ENCODE measurements at regions not wholly inside any gene's neighbourhood (a gene's known extent, or its start where the extent isn't known, plus 50 kb on each side); places are given as distances from the start of the nearest gene placed in this dataset.

DNA sequence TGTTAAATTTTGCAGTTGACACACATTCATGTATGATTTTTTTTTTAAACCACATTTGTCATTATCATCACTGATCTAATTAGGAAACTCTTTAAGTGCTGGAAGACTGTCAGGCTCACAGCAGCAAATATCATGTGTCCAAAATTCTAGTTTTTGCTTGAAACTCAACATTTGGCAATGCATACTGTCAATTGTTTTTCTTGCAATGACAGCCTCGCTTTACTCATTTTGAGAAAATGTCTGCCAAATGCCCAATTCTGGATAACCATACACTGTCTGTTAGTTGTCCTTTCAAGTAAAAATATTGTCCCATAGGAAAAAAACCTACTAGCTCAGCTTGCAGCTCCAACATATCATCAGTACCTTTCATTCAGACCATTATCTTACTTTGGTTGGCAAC is 523.9 kb upstream of the ARGLU1 start:
- TF ChIP-seq Cebpa-rat (IDR thresholded peaks at IDR 0.05), result no peak
- Histone ChIP-seq H3K9ac (no peak overlapping the region), H3K9me3 (peaks cover 48% of the 10 kb centered on the region), H3K27me3 (no peaks in the 10 kb centered on the region), H4K20me1 (no peaks in the 10 kb centered on the region), H3K4me2 (peak overlapping the region; percentile 67), H3K27ac (peak overlapping the region; percentile 65), H3K36me3 (peaks cover 16% of the 10 kb centered on the region), H3K4me3 (no peak overlapping the region), H3K4me1 (peaks cover 77% of the 10 kb centered on the region)

DNA sequence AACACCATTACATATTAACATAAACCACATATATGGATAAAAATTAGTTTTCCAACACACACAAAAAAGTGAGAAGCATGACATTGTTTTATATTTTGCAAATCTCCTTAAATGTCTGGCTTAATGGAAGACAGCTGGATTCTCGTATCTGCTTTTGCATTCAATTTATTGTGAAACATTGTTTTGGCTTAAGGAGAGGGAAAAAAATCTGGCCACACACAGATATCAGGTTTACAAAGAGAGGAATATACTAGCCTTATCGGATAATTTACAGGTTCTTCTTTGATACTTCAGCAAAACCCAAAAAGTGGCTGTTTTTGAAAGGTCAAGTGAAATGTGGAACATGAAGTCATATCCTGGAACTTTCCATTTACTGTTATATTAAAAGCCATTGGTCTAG is 523.5 kb upstream of the ARGLU1 start:
- peaks cover 52% of the 10 kb centered on the region for H3K9me3 ChIP-seq

DNA sequence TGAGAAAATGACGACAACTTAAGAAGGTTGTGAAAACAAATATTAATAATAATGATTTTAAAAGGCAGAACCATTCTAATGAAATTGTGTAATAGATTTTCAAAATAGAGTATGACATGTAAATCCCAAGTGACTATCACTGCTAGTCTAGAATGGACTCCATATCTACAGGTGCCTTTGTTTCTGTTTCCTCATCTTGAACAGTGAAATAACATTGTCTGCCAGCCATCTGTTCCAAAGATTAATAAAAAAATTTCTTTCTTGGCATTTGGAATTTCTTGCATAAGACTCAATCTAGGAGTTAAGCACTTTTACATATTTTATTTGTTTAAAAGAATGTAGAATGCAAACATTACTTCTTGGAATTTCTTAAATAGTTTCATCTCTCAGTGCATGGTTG is 520.1 kb upstream of the ARGLU1 start:
- Histone ChIP-seq H3K36me3 (peaks cover 33% of the 10 kb centered on the region), H3K27ac (no peak overlapping the region), H3K4me3 (no peak overlapping the region), H4K20me1 (no peaks in the 10 kb centered on the region), H3K9ac (no peak overlapping the region), H3K4me2 (no peak overlapping the region), H3K27me3 (no peaks in the 10 kb centered on the region; the same call in 1 of the 2 replicates), H3K9me3 (peaks cover 49% of the 10 kb centered on the region), H3K4me1 (peaks cover 40% of the 10 kb centered on the region)
- no peak for TF ChIP-seq Cebpa-rat (IDR thresholded peaks at IDR 0.05)

More for the DNA sequence above, 523.5 kb upstream of the ARGLU1 start:
- H3K4me3 ChIP-seq, result no peak overlapping the region
- peak overlapping the region; percentile 67 for H3K4me2 ChIP-seq
- no peaks in the 10 kb centered on the region for H4K20me1 ChIP-seq
- H3K36me3 ChIP-seq, result peaks cover 20% of the 10 kb centered on the region
- peak overlapping the region; percentile 65 for H3K27ac ChIP-seq
- H3K27me3 ChIP-seq, result no peaks in the 10 kb centered on the region
- no peak overlapping the region for H3K9ac ChIP-seq
- peaks cover 72% of the 10 kb centered on the region for H3K4me1 ChIP-seq
- no peak for TF ChIP-seq Cebpa-rat (IDR thresholded peaks at IDR 0.05)

DNA sequence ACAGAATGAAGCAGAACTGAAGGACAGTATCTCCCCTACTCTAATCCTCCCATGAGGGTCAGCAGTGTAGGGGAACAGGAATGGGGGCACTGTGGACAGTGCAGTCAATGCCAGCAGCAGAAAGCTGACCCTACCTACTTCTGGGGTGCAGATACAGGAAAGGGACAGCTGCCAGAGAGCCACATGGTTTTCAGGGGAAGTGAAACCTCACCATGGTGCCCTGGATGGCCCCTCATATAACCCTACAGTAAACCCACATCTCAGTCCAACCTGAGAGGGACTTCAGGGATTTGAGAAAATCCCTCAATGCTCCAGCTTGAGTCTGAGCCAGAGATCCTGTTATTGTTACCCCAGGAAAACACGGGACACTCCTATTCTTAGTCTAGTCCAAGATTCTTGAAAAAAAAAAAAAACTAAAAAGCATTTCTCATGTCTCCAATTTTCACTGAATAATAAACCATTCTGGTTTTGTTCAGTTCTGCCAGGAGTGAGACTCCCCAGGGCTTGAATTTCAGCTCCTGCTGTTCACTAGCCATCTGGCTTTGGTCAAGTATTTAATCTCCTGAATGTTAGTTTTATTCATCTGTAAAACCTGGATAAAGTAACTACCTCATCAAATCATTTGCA is 511.6 kb upstream of the ARGLU1 start:
- Histone ChIP-seq H3K4me2 (peak overlapping the region; percentile 22; the same call in 1 of the 2 replicates), H3K9me3 (peaks cover 36% of the 10 kb centered on the region), H3K4me1 (peaks cover 10% of the 10 kb centered on the region), H4K20me1 (no peaks in the 10 kb centered on the region), H3K27ac (peak overlapping the region; percentile 7; the same call in 1 of the 2 replicates), H3K27me3 (no peaks in the 10 kb centered on the region), H3K4me3 (no peak overlapping the region), H3K9ac (no peak overlapping the region), H3K36me3 (peaks cover 37% of the 10 kb centered on the region)
- no peak for TF ChIP-seq Cebpa-rat (IDR thresholded peaks at IDR 0.05)

DNA sequence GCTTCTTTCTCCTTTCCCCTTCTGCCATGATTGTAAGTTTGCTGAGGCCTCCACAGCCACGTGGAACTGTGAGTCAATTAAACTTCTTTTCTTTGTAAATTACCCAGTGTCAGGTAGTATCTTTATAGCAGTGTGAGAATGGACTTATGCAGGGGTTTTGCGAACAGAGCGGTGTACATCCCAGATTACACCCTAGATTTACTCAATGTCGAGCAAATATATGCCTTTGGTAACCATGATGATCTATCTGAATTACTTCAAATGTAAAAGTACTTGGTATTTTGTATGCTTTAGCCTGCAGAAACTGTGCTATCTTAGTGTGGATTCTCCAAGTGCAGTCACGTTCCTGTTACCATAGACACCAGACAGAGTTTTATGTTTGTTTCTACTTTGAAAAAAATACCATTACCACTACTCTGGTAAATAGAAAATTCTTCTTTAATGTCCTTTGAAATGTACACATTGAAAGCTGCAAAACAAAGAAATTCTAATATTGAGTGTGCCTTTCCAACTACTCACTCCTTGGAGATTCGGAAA is 510.4 kb upstream of the ARGLU1 start:
- H3K27me3 ChIP-seq, result no peaks in the 10 kb centered on the region
- TF ChIP-seq Cebpa-rat (IDR thresholded peaks at IDR 0.05), result no peak

DNA sequence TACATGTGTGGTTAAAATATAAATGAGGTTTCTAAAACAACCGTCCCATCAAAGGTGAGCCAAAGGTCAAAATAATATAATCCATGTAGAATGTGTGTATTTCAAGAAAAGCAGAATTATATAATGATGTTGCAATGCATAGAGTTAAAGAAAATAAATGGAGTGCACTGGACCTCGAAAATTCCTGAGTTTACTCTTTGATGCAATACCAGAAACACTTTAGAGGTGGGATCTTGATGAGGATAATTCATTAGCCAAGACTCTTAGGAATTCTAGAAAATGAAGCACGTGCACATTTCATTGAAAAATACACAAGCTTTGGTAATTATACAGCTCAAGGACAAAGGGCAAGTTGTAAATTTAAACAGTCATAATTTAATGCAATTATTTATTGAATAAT is 508.9 kb upstream of the ARGLU1 start:
- H4K20me1 ChIP-seq, result no peaks in the 10 kb centered on the region
- peaks cover 47% of the 10 kb centered on the region for H3K9me3 ChIP-seq
- no peaks in the 10 kb centered on the region for H3K27me3 ChIP-seq
- no peak overlapping the region for H3K4me3 ChIP-seq
- H3K4me2 ChIP-seq, result no peak overlapping the region
- peaks cover 10% of the 10 kb centered on the region for H3K4me1 ChIP-seq
- H3K9ac ChIP-seq, result no peak overlapping the region
- no peak overlapping the region for H3K27ac ChIP-seq
- TF ChIP-seq Cebpa-rat (IDR thresholded peaks at IDR 0.05), result no peak
- peaks cover 45% of the 10 kb centered on the region for H3K36me3 ChIP-seq

More for the DNA sequence above, 510.4 kb upstream of the ARGLU1 start:
- Histone ChIP-seq H3K9ac (no peak overlapping the region), H3K9me3 (peaks cover 36% of the 10 kb centered on the region), H4K20me1 (no peaks in the 10 kb centered on the region), H3K4me1 (peaks cover 10% of the 10 kb centered on the region), H3K36me3 (peaks cover 38% of the 10 kb centered on the region), H3K4me3 (no peak overlapping the region), H3K27ac (no peak overlapping the region), H3K4me2 (no peak overlapping the region)

DNA sequence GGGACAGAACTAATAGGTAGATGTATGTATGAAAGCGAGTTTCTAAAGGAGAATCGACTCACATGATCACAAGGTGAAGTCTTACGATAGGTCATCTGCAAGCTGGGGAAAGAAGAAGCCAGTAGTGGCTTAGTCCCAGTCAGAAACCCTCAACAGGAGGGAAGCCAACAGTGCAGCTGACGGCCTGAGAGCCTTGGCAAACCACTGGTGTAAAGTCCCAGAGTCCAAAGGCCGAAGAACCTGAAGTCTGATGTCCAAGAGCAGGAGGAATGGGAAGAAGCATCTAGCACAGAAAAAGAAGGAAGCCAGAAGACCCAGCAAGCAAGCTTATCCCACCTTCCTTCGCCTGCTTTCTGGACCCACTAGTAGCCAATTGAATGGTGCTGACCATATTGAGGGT is 507.6 kb upstream of the ARGLU1 start:
- no peak for TF ChIP-seq Cebpa-rat (IDR thresholded peaks at IDR 0.05)
- peaks cover 50% of the 10 kb centered on the region for H3K36me3 ChIP-seq
- no peaks in the 10 kb centered on the region for H4K20me1 ChIP-seq
- H3K27me3 ChIP-seq, result no peaks in the 10 kb centered on the region
- H3K9me3 ChIP-seq, result peaks cover 44% of the 10 kb centered on the region
- peaks cover 10% of the 10 kb centered on the region for H3K4me1 ChIP-seq
- no peak overlapping the region for H3K9ac ChIP-seq
- H3K27ac ChIP-seq, result no peak overlapping the region
- H3K4me2 ChIP-seq, result no peak overlapping the region
- no peak overlapping the region for H3K4me3 ChIP-seq

DNA sequence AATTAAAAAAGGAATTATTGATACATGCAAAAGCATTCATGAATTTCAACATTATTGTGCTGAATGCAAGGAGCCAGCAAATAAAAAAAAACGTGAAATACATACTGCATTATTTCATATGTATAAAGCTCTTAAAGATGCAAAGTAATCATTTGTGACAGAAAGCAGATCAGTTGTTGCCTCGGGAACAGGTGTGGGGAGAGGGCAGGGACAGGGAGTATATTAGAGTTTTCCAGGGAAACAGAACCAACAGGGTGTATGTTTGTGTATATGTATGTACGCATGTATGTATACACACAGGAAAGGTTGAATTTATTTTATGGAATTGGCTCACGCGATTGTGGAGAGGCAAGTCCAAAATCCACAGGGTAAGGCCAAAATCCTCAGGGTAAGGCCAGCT is 502.9 kb upstream of the ARGLU1 start:
- Histone ChIP-seq H3K4me1 (peaks cover 22% of the 10 kb centered on the region; the same call in 1 of the 2 replicates), H3K27ac (no peak overlapping the region), H4K20me1 (no peaks in the 10 kb centered on the region), H3K4me2 (no peak overlapping the region), H3K36me3 (peaks cover 61% of the 10 kb centered on the region), H3K27me3 (no peaks in the 10 kb centered on the region), H3K9me3 (peaks cover 38% of the 10 kb centered on the region), H3K9ac (no peak overlapping the region), H3K4me3 (no peak overlapping the region)
- TF ChIP-seq Cebpa-rat (IDR thresholded peaks at IDR 0.05), result no peak

DNA sequence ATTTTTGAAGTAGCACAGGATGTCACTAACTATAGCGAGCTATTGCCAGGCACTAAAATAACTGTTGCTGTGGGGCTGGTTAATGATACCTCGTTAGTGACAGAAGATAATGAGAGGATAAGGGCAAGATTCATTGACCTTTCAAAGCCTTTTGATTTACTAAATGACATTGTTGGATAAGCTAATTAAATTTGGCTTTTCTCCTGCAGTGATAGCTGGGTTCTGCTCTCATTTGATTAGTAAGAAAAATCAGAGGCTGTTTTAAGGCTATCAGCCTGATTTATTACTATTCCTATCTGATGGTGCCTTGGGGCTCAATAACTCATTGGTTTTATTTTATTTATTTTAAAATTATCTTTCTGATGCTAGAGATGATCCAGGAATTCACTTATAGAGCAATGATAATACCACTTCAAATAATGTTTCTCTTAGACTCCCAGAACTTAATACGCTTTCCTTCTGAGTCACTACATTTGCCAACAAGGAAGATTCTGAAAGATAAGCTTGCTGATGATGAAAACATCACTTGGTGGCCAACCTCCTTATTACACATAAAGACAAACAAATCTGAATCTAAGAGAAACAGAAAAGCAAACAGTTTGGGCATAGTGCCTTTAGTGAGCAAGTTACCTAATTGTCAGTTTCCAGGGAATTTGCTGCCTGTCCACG is 501.3 kb upstream of the ARGLU1 start:
- H3K4me3 ChIP-seq, result no peak overlapping the region
- no peak overlapping the region for H3K4me2 ChIP-seq
- H3K36me3 ChIP-seq, result peaks cover 57% of the 10 kb centered on the region
- H3K9ac ChIP-seq, result no peak overlapping the region
- H3K9me3 ChIP-seq, result peaks cover 23% of the 10 kb centered on the region
- no peak overlapping the region for H3K27ac ChIP-seq
- no peaks in the 10 kb centered on the region for H3K27me3 ChIP-seq
- peaks cover 22% of the 10 kb centered on the region; the same call in 1 of the 2 replicates for H3K4me1 ChIP-seq
- no peak for TF ChIP-seq Cebpa-rat (IDR thresholded peaks at IDR 0.05)
- H4K20me1 ChIP-seq, result no peaks in the 10 kb centered on the region

DNA sequence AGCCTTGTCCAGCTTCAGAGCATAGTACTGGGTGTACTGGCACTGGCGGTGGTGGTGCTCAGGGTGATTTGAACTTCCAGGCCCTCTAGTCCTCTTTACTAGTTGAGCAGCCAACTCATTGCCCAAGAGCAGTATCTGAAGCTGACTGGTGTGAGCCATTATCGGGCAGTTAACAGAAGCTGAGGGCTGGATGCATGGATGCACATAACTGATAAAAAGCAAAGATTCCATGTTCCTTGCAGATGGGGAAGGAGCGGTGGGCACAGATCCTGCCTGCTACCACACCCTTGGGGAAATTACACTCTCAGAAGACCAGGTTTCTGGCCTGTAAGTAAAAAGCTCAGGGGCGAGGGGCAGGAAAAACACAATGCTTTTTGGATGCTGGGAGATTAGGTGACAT is 499.4 kb upstream of the ARGLU1 start:
- Histone ChIP-seq H3K4me2 (peak overlapping the region; percentile 32; the same call in 1 of the 2 replicates), H3K4me3 (no peak overlapping the region), H3K9me3 (peaks cover 4% of the 10 kb centered on the region; the same call in 1 of the 2 replicates), H3K4me1 (peaks cover 22% of the 10 kb centered on the region; the same call in 1 of the 2 replicates), H3K27ac (peak overlapping the region; percentile 20; the same call in 1 of the 2 replicates), H3K27me3 (no peaks in the 10 kb centered on the region), H3K9ac (no peak overlapping the region), H4K20me1 (no peaks in the 10 kb centered on the region), H3K36me3 (peaks cover 38% of the 10 kb centered on the region)
- TF ChIP-seq Cebpa-rat (IDR thresholded peaks at IDR 0.05), result no peak
